Fibroblast of skin of back (primary cell): ENCODE measurements at regions not wholly inside any gene's neighbourhood (a gene's known extent, or its start where the extent isn't known, plus 50 kb on each side); places are given as distances from the start of the nearest gene placed in this dataset.

Source experiments
- DNase-seq: peaks from one replicate; pipeline ENCODE4 v3.0.0-alpha.2; 2013

GRCh38 chr22:47392054-47392347 lies 629.6 kb downstream of the TBC1D22A start:
- DNase-seq: no peak

DNA sequence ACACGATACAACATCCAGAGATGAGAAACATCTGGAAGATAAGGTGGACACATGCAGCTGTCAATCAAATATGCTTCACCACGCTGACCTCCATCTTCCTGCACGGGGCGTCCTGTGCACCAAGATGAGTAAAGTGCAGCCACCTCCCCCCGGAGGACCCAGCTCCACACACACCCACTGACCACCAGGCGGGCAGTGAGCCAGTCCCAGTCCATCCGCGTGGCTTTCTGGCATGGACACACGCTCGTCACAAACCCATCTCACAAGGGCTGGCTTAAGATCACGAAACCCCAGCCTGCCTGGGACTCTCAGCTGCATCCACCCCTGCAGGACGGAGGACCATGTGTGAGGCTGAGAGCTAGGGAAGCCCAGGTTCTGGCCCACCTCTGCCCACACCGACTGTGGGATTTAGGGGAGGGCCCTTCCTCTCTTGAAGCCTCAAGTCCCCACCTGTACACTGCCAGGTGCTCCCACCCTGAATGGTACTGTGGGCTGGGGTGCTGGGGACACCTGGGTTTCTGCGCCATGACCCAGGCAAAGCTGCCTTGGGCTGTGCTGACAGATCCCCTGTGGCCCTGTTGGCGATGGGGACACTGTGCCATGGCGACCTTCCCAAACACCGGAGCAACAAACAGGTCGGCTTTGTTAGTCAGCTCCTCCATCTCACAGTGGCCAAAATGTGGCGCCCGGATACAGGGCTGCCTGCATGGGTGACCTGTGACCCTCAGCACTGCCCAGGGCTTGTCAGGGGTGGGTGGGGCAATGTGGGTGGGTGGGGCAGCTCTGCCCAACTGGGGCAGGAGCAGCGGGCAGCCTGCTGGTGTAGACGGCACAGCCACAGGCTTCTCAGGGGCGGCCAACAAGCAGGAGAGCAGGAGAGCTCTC lies 629.0 kb downstream of the TBC1D22A start:
- no peak for DNase-seq

- no peak for DNase-seq
Observed at GRCh38 chr22:47390026-47390970, 627.8 kb downstream of the TBC1D22A start.

GRCh38 chr22:47389201-47389600 lies 626.8 kb downstream of the TBC1D22A start:
- DNase-seq: no peak

- DNase-seq: no peak
Observed at GRCh38 chr22:47388778-47389177, 626.3 kb downstream of the TBC1D22A start.

DNA sequence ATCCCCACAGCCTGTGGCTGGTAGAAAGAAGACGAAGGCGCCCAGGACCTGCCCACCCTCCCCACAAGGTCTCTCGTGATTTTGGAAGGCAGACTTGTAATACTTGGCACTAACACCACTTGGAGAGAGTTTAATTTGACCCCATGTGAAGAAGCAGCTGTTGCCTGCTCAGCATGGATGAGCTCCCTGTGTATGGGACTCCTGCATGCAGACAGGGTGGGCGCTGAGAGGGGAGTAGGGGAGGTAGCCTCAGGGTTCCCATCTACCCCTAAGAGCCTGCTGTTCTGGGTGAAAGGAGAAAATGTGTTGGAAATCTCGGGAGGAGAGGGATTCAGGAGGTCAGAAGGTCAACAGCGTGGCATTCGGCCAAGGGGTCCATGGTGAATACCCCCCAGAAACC lies 625.9 kb downstream of the TBC1D22A start:
- no peak for DNase-seq

- peak; percentile 11 for DNase-seq
Observed at GRCh38 chr22:47386812-47387510, 624.5 kb downstream of the TBC1D22A start.

DNA sequence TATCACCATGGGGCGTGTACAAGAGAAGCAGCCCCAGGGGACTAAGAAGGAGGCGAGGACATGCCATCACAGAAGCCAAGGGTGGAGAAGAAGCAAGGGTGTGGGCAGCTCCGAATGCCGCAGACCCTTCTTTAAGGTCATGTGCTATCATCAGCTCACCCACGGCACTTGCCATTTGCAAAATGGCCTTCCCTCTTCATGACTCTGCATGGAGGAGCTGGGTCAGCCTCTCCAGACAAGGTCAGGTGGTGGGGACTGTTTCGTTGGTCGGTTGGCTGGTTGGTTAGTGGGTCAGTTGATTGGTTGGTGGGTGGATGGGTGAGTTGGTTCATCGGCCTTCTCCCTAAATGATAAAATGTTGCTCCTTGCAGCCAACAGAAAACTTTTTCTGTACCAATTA lies 622.5 kb downstream of the TBC1D22A start:
- DNase-seq: no peak

DNA sequence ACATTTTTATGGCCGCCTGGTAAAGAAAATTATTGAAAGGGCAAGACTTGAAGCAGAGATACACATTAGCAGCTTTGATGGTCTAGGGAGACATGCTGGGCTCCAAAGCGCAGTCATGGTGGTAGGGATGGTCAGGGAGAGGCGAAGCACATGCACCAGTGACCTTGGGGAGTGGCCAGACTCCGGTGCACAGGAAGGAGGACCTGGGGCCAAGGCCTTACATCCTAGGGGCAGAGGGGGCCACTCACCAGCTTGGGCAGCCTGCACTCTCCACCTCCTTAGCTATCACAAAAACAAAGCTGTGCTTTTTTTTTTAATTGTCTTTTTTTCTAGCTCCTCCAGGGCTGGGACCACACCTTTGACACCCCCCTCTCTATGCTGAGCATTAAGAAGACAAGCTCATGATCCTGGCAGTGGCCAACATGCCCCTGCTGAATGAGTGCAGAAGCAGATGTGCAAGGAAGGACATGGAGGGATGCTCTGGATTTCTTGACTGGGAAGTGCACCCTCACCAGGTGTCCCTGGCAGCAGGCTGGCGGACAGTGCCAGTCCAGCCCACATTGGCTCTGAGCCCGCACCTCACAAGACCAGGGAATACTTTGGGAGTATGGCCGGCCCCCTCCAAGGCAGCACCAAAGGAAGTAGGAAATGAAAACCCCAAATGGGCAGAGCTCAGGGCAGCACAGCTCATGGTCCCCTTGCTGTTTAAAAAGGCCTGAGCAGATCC lies 619.9 kb downstream of the TBC1D22A start:
- DNase-seq: no peak

DNA sequence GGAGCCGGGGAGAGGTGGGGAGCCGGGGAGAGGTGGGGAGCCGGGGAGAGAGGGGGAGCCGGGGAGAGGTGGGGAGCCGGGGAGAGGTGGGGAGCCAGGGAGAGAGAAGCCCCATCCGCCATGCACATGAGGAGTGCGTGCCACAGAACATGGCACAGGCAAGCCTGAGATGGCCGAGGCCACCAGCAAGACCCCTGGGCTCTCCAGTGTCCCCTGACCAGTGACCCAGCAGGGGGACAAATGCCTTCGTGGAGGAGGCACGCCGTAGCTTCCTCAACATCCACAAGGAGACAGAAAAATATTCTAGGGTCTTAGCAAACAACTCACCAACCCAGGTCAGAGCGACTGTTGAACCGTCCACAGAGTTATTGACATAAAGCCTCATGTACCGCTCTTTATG lies 618.8 kb downstream of the TBC1D22A start:
- DNase-seq: no peak

GRCh38 chr22:47380692-47381091 lies 618.2 kb downstream of the TBC1D22A start:
- DNase-seq: no peak

DNA sequence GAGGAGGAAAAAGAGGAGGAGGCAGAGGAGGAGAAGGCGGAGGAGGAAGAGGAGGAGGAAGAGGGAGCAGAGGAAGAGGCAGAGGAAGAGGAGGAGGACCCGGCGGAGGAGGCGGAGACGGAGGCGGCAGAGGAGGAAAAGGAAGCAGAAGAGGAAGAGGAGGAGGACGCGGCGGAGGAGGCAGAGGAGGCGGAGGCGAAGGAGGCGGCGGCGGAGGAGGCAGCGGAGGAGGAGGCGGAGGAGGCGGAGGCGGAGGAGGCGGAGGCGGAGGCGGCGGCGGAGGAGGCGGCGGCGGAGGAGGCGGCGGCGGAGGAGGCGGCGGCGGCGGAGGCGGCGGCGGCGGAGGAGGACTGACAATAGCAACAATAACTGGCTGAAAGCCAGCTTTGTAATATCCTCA lies 616.6 kb downstream of the TBC1D22A start:
- DNase-seq: no peak

GRCh38 chr22:47377926-47378560 lies 615.6 kb downstream of the TBC1D22A start:
- DNase-seq: no peak

GRCh38 chr22:47376901-47377505 lies 614.6 kb downstream of the TBC1D22A start:
- no peak for DNase-seq

GRCh38 chr22:47376322-47376700 lies 613.9 kb downstream of the TBC1D22A start:
- no peak for DNase-seq

- no peak for DNase-seq
Observed at GRCh38 chr22:47375621-47376321, 613.3 kb downstream of the TBC1D22A start.

- no peak for DNase-seq
Observed at GRCh38 chr22:47374901-47375575, 612.6 kb downstream of the TBC1D22A start.

GRCh38 chr22:47374273-47374771 lies 611.9 kb downstream of the TBC1D22A start:
- DNase-seq: no peak

GRCh38 chr22:47373648-47374272 lies 611.3 kb downstream of the TBC1D22A start:
- no peak for DNase-seq
